NCI-H2107 treated with DMSO at 0.1 percent for 48 hours (cell line): ENCODE measurements at regions not wholly inside any gene's neighbourhood (a gene's known extent, or its start where the extent isn't known, plus 50 kb on each side); places are given as distances from the start of the nearest gene placed in this dataset.

ENCODE experiments used
- DNase-seq: peaks from one replicate; lab custom pipeline; 2025; ENCODE audit not compliant: unreplicated experiment; lab: John Stamatoyannopoulos, UW

DNA sequence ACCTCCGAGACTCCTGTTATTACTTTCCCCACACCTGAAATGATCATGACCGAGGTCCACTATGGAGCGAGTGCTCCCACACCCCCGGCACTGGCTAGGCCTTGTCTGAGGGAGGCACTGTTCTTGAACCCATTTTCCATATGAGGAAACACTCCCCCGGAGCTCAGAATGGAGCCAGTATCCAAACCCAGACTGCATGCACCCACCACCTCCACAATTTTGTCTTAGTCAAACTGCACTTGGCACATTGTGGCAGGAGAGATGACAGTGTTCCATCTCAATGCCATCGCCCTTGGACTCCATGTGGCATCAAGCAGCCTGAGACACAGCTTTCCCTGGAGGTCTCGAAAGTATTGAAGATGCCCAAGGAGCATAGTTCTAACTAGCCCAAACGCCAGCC, 154.1 kb downstream of the NUP210 start:
- no peak for DNase-seq

GRCh38 chr3:13265507-13265906, 154.6 kb downstream of the NUP210 start:
- DNase-seq, result no peak

DNA sequence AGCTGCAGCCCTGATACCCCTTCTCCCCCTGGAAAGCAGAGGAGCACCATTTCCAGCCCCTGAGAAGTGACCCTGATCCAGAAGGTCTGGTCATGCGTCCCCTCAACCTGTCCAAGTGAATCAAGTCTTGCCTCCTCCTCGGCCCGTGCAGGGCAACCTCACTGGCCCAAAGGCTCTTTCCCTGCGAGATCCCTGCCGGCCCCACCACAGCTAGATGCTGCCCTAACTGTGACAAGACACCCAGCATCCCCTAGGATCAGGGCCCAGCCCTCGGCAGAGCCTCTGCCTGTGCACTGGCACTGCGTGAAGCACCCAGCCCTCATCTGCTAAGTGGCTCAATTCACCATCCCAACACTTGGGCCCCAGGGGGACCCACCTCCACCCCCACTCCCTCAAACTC, 155.1 kb downstream of the NUP210 start:
- DNase-seq, result no peak

DNA sequence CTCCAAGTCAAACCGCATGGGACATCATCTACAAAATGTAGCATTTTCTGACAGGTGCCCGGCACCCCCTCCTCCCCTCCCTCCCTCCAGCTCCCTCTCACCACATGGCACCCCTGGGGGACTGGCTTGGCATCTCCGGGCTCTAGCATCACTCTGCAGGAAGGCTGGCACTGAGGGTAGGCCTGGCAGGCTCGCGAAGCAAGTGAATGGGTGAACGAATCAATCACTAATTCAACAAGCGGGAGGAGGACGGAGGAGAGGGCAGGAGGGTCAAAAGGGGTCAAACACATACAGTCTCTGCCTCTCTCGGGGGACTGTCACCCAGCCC, 155.7 kb downstream of the NUP210 start:
- no peak for DNase-seq

DNA sequence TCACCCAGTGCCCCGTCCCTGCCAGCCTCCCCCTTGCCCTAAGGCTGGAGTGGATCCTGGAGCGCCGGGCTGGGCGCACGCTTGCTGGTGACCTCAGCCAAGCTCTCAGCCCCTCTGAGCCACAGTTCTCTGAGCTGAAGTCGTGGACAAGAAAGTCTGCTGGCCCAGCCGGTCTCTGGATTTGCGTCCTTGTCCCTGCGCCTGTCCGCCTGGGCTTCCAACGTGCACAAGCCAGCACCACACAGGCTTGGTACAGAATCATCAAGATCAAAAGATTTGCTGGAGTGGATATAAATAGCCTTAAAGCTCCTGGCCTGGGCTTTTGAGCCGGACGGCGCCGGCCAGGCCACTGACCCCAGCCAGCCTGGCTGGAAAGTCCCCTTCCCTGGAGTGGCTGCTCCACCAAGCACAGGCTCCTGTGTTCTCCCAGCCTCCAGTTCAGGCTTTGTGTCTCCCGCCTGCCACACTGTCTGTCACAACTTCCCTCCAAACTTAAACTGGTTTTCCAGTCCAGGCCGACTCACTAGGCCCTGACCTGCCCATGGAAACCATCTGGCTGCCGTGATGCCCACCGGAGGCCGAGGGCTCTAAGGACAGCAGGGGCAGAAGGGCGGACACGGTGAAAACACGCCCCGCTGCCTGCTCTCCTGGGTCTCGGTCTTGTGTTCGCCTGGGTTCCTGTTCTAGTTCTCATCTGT, 156.2 kb downstream of the NUP210 start:
- no peak for DNase-seq

- no peak for DNase-seq
These were observed 157.5 kb downstream of the NUP210 start for GRCh38 chr3:13262493-13263211.

DNA sequence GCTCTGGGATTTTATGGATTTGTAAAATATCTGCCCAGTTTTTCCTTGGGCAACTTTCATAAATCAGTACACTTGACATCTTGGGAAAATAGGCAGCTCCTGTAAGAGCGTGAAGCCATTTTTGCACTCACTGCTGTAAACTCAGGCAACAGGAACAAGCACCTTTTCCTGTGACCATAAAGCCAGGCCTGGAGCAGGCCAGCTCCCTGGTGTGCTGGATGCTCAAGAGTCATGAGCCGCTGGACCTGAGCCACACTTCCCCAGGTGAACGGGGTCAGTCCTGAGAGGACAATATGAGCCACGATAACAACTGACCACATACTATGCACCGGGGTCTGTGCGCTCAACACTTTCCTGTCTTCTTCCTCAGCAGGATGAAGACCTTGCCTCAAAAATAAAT, 158.2 kb downstream of the NUP210 start:
- no peak for DNase-seq

DNA sequence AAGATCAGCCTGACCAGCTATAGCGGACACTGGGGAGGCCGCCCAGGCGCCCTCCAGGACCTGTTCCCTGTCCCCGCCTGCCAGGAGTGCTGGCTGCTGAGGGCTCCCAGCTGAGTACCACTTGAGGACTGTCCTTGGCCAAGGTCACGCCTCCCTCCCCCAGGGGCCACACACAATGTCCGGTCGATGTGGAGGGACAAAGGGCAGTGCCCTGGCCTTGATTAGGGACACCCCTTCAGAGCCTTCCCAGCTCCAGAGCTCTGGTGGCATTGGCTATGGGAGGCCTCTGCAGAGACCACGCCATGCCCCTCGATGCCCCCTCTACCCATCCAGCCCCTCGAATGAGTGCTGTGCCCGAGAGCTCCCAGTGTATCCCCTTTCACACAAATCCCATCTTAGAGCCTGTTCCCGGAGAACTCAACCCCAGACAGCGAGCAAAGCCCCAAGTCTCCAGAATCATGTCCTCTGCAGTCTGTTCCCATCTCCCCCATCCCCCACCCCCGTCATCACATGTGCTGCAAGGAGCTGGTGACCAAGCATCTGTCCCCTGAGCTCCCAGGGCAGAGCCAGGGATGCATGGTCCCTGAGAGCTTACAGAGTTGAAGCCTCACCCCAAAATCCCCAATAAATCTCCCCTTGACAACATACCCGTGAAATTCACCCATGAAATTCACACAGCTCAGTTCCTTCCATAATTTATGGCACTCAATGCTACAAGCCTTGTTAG, 158.9 kb downstream of the NUP210 start:
- no peak for DNase-seq

- no peak for DNase-seq
These were observed 159.6 kb downstream of the NUP210 start for GRCh38 chr3:13260259-13261103.

DNA sequence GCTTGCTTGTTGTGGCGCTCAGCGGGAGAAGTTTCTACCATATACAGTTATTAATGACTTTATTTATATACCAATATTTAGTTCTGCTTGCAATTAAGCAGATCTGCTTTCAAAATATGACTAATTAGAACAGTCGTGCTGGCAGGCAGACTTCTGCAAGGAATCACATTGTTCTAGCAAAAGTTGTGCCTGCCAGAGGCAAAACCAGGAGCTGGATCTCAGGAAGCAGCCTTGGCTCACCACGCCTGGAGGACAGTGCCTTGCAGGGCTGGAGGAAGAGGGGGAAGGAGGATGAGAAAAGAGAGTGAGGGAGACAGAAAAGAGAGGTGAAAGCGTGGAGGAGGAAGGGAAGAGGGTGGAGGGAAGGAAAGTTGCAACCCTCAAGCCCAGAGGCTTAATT, 160.3 kb downstream of the NUP210 start:
- no peak for DNase-seq

- no peak for DNase-seq
These were observed 161.1 kb downstream of the NUP210 start for GRCh38 chr3:13258986-13259514.

- DNase-seq, result no peak
These were observed 161.8 kb downstream of the NUP210 start for GRCh38 chr3:13258280-13258679.

- DNase-seq, result no peak
These were observed 162.5 kb downstream of the NUP210 start for GRCh38 chr3:13257666-13258065.

DNA sequence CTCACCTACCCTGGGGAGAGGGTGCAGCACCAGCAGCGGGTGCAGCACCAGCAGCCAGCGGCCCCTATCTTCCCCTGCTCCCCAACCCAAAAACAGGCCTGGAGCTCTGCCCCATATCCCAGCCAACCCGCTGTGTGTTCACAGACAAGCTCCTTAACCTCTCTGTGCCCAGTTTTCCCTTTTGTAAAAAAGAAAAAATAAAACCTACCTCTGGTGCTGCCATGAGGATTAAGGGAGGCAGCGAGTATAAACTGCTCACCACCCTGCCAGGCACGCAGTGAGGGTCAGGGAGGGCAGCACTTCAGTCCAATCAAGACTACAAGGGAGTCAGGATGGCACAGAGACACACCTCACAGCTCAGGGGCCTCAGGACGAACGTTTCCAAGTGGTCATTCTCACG, 163.3 kb downstream of the NUP210 start:
- DNase-seq, result no peak

- peak; percentile 5 for DNase-seq
These were observed 165.8 kb downstream of the NUP210 start for GRCh38 chr3:13254028-13254951.

DNA sequence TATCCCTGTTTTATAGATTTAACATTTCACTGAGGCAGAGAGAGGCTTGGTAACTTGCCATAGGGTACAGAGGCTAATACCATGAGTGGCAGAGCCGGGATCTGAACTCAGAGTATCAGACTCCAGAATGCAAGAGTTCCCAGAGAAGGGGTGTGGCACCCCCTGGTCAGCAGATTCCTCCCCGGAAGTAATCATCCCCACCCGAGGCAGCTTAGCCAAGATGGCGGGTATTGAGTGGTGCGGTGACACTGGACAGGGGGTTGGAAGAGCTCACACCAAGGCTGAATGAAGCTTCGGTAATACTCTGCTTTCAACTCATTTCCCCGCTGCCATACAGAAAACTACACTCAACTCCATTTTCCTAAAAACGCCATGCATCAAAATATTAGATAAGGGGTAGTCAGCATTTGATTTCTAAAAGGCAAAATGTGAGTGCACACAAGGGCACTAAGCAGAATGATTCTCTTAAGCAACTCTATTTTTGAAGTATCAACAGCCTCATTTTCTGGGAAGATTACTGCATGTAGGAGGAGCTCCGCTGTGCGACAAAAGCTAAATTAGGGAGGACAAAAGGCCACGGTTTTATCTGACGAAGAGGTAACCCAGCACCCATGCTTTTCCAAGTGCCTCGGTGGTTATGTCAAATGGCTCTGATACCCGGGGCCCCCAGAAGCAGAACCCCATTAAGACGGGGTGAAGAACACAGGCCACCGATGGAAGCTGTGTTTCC, 166.7 kb downstream of the NUP210 start:
- DNase-seq, result no peak

- no peak for DNase-seq
These were observed 167.9 kb downstream of the NUP210 start for GRCh38 chr3:13252207-13252606.

- no peak for DNase-seq
These were observed 168.8 kb downstream of the NUP210 start for GRCh38 chr3:13251166-13251903.
